ENCODE measurements at regions not wholly inside any gene's neighbourhood (a gene's known extent, or its start where the extent isn't known, plus 50 kb on each side); places are given as distances from the start of the nearest gene placed in this dataset.

GRCh38 chr9:129504404-129504803, 116.5 kb downstream of the C9orf50 start:
- DNase-seq: no peak

- no peak for DNase-seq
Observed at GRCh38 chr9:129501771-129502319, 119.1 kb downstream of the C9orf50 start.

- DNase-seq: no peak
Observed at GRCh38 chr9:129500863-129501770, 119.8 kb downstream of the C9orf50 start.

GRCh38 chr9:129500161-129500862, 120.6 kb downstream of the C9orf50 start:
- no peak for DNase-seq

GRCh38 chr9:129498451-129499384, 122.2 kb downstream of the C9orf50 start:
- DNase-seq: no peak

- DNase-seq: no peak
Observed at GRCh38 chr9:129497813-129498450, 123.0 kb downstream of the C9orf50 start.

GRCh38 chr9:129497005-129497812, 123.7 kb downstream of the C9orf50 start:
- DNase-seq: no peak

- peak; percentile 11 to 55 for DNase-seq
Observed at GRCh38 chr9:129496473-129497004, 124.4 kb downstream of the C9orf50 start.

- peak; percentile 44 to 62 for DNase-seq
Observed at GRCh38 chr9:129495620-129496472, 125.1 kb downstream of the C9orf50 start.

GRCh38 chr9:129494113-129494789, 126.7 kb downstream of the C9orf50 start:
- no peak for DNase-seq

GRCh38 chr9:129493706-129494047, 127.2 kb downstream of the C9orf50 start:
- DNase-seq: no peak

GRCh38 chr9:129493002-129493705, 127.7 kb downstream of the C9orf50 start:
- DNase-seq: no peak

- peak; percentile 59 to 66 for DNase-seq
Observed at GRCh38 chr9:129491487-129491855, 129.4 kb downstream of the C9orf50 start.

GRCh38 chr9:129490583-129491486, 130.1 kb downstream of the C9orf50 start:
- DNase-seq: no peak

- DNase-seq: no peak
Observed at GRCh38 chr9:129489838-129490582, 130.9 kb downstream of the C9orf50 start.

GRCh38 chr9:129487658-129488483, 133.0 kb downstream of the C9orf50 start:
- DNase-seq: no peak
